ENCODE measurements at regions not wholly inside any gene's neighbourhood (a gene's known extent, or its start where the extent isn't known, plus 50 kb on each side); places are given as distances from the start of the nearest gene placed in this dataset.

- ATAC-seq (ENCODE audit: low FRiP score in 2 of 2) = peak in 1 of 2 donors; percentile 49
- Histone ChIP-seq H3K4me1 (peaks cover 0 to 17% (median 3%) of the 10 kb centered on the region in 4 donors), H3K4me3 (no peak overlapping the region), H3K27ac (peak overlapping the region in 1 of 4 donors; percentile 30), H3K36me3 (no peaks in the 10 kb centered on the region), H3K27me3 (no peaks in the 10 kb centered on the region), H3K9me3 (no peaks in the 10 kb centered on the region)
- no peak for DNase-seq
- TF ChIP-seq POLR2A (IDR thresholded peaks at IDR 0.05) (no peak), POLR2AphosphoS5 (IDR thresholded peaks at IDR 0.05) (no peak), EP300 (IDR thresholded peaks at IDR 0.05) (no peak), CTCF (IDR thresholded peaks at IDR 0.05) (no peak)
- 65 to 75% methylated on average over 2 of the region's 2 CpGs for WGBS, 2 donors
These were observed 74.2 kb downstream of the MAGEF1 start for GRCh38 chr3:184637705-184638104.

GRCh38 chr3:184636741-184637316, 75.0 kb downstream of the MAGEF1 start:
- Histone ChIP-seq H3K27me3 (no peaks in the 10 kb centered on the region), H3K4me1 (peaks cover 0 to 17% (median 3%) of the 10 kb centered on the region in 4 donors), H3K4me3 (no peak overlapping the region), H3K27ac (no peak overlapping the region), H3K9me3 (no peaks in the 10 kb centered on the region), H3K36me3 (no peaks in the 10 kb centered on the region)
- DNase-seq (no peak), ATAC-seq (ENCODE audit: low FRiP score in 2 of 2) (no peak)
- TF ChIP-seq CTCF (IDR thresholded peaks at IDR 0.05) (no peak), EP300 (IDR thresholded peaks at IDR 0.05) (no peak), POLR2AphosphoS5 (IDR thresholded peaks at IDR 0.05) (no peak), POLR2A (IDR thresholded peaks at IDR 0.05) (no peak)
- 72 to 74% methylated on average over 2 to 3 of the region's 3 CpGs for WGBS, 2 donors

GRCh38 chr3:184635774-184636173, 74.2 kb downstream of the EPHB3 start:
- ATAC-seq (ENCODE audit: low FRiP score in 2 of 2) = no peak
- TF ChIP-seq POLR2AphosphoS5 (IDR thresholded peaks at IDR 0.05) (no peak), EP300 (IDR thresholded peaks at IDR 0.05) (no peak), CTCF (IDR thresholded peaks at IDR 0.05) (no peak), POLR2A (IDR thresholded peaks at IDR 0.05) (no peak)

GRCh38 chr3:184635126-184635525, 73.5 kb downstream of the EPHB3 start:
- no peak for ATAC-seq (ENCODE audit: low FRiP score in 2 of 2)

More at GRCh38 chr3:184635774-184636173, 74.2 kb downstream of the EPHB3 start:
- Histone ChIP-seq H3K9me3 (no peaks in the 10 kb centered on the region), H3K27me3 (no peaks in the 10 kb centered on the region), H3K4me1 (peaks cover 0 to 17% (median 3%) of the 10 kb centered on the region in 4 donors), H3K36me3 (no peaks in the 10 kb centered on the region), H3K27ac (no peak overlapping the region), H3K4me3 (no peak overlapping the region)
- DNase-seq = no peak
- 80 to 90% methylated on average over 12 to 13 of the region's 13 CpGs for WGBS, 2 donors

More at GRCh38 chr3:184635126-184635525, 73.5 kb downstream of the EPHB3 start:
- no peak overlapping the region for H3K4me3 ChIP-seq
- H3K27me3 ChIP-seq = no peaks in the 10 kb centered on the region
- no peaks in the 10 kb centered on the region for H3K36me3 ChIP-seq
- TF ChIP-seq CTCF (IDR thresholded peaks at IDR 0.05) (no peak), POLR2AphosphoS5 (IDR thresholded peaks at IDR 0.05) (no peak), EP300 (IDR thresholded peaks at IDR 0.05) (no peak), POLR2A (IDR thresholded peaks at IDR 0.05) (no peak)
- peak; percentile 63 to 84 for DNase-seq
- H3K9me3 ChIP-seq = no peaks in the 10 kb centered on the region
- peaks cover 0 to 17% (median 3%) of the 10 kb centered on the region in 4 donors for H3K4me1 ChIP-seq
- 45 to 47% methylated on average over 8 of the region's 8 CpGs for WGBS, 2 donors
- no peak overlapping the region for H3K27ac ChIP-seq
